Stimulated activated CD4-positive, alpha-beta T cell treated with anti-CD3 and anti-CD28 coated beads, Interleukin-4, amount 100 ng/mL, for 1 hour (primary cell): ENCODE measurements at regions not wholly inside any gene's neighbourhood (a gene's known extent, or its start where the extent isn't known, plus 50 kb on each side); places are given as distances from the start of the nearest gene placed in this dataset.
"Not testable (repeated sequence)": the region's sequence is repeated elsewhere in the genome, so short reads cannot be mapped to it uniquely, and the experiment has no call there.

Experiments used
- DNase-seq: peaks from one replicate; pipeline ENCODE4 v3.0.0-alpha.2; 2020

DNA sequence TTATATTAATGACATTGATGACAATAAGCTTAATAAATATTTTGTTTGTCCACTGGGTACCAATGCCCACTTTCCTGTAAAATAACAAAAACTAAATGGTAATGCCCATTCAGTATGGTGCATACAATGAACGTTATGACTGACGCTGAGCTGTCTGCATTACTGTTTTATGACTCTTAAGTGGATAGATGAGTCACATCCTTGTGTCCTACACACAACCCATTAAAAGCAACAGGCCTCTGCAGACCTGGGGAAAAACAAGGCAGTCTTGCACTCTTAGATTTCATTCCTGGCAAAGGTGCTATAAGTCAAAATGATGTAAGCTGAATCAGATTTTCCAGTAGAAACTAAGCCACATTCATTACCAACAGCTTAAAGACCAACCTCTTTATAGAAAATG lies 176.3 kb upstream of the TMEM45B start:
- no peak for DNase-seq

DNA sequence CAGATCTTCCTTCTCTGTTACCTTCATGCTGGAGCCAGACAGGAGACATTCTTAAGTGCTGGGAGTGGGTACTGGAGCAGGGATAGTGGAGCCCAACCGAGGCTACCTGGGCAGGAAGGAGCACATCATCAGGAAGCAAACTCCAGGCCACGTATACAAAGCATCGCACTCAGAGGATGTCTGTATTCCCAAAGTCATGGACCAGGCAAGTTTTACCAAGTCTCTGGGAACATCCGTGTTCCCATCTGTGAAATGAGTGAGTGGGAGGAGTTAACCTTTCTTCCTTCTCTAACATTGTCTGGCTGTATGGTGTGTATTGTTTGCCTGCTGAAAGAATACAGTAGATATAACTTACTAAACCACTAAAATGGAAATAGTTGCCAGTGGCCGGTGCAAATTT lies 175.0 kb upstream of the TMEM45B start:
- no peak for DNase-seq

DNA sequence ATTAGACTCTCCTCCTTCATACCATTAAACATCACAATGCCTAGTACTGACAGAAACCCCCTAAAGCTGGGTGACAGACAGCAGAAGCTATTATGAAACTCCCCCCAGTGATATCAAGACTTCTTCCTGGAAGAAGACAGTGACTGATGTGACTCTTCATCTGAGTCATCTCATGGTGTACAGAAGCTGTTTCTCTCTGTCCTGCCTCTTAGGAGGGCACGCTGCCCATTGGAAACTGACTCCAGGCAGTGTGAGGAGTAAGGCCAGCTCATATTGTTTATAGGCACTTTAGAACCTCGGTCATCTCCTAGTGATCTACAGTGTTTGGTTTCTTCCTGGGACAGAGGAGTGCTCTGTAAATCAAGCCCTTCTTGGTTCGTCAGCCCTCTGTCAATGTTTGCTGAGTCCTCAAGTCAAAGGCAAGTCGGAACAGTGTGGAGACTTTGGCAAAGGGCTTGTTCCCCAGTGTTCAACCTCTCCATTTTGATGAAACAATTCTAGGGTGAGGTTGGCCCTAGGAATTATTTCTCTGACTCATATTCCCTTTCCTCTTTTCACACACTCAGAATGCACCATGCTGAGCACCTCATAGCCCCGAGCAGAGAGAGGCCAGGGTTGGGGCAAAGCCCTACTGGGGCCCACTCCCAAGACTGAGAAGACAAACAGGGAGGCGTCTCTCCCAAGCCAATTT lies 172.5 kb upstream of the TMEM45B start:
- no peak for DNase-seq

DNA sequence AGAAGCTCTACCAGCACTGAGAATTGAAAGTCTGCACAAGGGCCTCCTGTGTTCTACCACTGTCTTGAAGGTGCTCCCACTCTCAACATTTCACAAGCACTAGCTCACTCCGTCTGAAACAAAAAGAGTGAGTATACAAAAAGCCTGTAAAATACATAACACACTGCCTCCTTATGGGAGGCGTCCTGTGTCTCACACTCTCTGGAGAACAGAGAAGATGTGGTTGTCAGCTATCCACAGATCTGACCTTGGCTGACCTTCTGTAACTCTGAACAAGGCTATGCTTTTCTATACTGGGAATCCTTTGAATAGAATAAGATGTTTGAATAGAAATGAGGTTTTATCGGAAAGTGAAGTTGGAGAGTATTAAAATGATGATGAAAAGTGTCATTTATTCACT lies 171.3 kb upstream of the TMEM45B start:
- DNase-seq, result no peak

DNA sequence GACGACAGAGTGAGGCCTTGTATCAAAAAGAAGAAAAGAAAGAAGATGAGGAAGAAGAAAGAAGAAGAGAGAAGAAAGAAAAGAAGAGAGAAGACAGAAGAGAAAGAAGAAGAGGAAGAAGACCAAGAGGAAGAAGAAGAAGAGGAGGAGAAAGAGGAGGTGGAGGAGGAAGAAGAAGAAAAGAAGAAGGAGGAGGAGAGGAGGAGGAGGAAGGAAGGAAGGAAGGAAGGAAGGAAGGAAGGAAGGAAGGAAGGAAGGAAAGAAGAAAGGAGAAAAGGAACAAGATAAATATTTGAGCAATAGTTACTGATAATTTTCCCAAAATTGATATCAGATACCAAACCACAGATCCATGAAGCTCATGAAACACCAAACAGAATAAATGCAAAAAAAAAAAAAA lies 169.7 kb upstream of the TMEM45B start:
- no peak for DNase-seq

DNA sequence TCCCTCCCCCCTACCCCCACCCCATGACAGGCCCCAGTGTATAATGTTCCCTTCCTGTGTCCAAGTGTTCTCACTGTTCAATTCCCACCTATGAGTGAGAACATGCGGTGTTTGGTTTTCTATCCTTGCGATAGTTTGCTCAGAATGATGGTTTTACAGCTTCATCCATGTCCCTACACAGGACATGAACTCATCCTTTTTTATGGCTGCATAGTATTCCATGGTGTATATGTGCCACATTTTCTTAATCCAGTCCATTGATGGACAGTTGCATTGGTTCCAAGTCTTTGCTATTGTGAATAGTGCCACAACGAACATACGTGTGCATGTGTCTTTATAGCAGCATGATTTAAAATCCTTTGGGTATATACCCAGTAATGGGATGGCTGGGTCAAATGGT lies 165.6 kb upstream of the TMEM45B start:
- not testable (repeated sequence) for DNase-seq

DNA sequence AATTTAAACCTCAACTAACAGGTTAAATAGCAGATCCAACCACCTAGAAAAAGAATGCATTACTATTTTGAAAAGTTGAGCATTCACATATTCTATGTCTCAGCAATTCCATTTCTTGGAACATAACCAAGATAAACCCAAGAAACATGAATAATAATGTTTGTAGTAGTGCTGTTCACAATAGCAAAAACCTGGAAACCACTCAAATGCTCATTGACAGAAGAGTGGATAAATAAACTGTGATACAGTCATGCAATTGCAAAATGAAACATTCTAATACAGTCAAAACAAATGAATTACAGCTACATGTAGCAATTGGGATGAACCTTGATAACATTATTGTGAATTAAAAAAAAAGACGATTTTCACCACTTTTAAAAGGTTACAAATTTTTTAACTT lies 162.8 kb upstream of the TMEM45B start:
- DNase-seq, result no peak

DNA sequence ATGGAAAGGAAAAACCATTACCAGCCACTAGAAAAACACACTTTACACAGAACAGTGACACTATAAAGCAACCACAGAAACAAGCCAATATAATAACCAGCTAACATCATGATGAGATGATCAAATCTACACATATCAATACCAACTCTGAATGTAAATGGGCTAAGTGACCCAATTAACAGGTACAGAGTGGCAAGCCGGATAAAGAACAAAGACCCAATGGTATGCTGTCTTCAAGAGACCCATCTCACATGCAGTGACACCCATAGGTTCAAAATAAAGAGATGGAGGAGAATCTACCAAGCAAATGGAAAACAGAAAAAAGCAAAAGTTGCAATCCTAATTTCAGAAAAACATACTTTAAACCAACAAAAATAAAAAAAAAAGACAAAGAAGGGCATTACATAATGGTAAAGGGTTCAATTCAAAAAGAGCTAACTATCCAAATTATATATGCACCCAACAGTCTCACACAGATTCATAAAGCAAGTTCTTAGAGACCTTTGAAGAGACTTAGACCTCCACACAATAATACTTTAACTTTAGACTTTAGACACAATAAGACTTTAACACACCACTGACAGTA lies 160.3 kb upstream of the TMEM45B start:
- no peak for DNase-seq

DNA sequence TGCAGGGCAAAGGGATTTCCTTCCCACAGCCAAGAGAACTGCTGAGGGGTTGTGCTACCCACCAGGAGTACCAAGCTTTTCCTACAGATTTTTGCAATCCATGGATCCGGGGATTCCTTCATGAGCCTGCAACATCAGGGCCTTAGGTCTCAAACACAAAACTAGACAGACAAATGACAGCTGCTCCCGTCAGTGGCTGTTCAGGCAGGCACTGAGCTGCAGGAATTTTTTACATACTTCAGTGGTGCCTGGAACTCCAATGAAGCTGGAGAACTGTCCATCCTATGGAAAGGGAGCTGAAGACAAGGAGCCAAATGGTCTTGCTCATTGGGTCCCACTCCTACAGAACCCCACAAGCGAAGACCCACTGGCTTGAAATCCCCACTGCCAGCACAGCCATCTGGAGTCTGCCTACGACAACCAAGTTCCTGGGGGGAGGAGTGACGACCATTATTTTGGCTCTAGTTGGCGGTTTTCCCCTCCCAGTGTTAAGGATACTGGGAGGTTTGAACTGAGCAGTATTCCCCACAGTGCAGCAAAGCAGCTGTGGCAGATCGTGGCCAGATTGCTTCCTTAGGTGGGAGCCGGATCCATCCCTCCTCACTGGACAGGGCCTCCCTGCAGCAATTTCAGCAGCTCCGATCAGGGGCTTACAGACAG lies 157.7 kb upstream of the TMEM45B start:
- no peak for DNase-seq

DNA sequence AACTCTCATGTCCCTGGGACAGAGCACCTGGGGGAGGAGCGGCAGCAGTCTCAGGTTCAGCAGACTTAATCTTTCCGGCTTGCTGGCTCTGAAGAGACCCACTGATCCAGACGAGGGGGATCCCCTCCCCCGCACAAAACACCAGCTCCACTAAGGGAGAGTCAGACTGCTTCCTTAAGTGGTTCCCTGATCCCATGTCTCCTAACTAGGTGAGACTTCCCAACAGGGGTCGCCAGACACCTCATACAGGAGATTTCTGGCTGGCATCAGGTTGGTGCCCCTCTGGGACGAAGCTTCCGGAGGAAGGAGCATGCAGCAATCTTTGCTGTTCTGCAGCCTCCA lies 157.2 kb upstream of the TMEM45B start:
- no peak for DNase-seq

DNA sequence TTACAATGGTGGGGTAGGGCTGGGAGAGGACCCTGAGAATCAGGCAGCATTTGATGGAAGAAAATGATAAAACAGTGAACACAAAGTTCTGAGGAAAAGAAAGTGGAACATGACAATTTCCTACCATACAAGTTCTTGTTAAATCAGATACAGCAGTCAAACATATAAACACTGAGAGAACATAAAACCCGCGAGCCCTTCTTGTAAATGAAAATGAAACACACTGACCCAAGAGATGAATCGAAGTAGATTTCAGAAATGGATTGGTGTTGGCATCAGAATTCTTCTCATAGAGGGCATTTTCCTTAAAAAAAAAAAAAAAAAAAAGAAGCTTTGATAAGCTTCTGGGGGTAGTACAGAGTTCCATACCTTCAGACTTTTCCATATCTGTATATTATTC lies 134.7 kb upstream of the TMEM45B start:
- no peak for DNase-seq

DNA sequence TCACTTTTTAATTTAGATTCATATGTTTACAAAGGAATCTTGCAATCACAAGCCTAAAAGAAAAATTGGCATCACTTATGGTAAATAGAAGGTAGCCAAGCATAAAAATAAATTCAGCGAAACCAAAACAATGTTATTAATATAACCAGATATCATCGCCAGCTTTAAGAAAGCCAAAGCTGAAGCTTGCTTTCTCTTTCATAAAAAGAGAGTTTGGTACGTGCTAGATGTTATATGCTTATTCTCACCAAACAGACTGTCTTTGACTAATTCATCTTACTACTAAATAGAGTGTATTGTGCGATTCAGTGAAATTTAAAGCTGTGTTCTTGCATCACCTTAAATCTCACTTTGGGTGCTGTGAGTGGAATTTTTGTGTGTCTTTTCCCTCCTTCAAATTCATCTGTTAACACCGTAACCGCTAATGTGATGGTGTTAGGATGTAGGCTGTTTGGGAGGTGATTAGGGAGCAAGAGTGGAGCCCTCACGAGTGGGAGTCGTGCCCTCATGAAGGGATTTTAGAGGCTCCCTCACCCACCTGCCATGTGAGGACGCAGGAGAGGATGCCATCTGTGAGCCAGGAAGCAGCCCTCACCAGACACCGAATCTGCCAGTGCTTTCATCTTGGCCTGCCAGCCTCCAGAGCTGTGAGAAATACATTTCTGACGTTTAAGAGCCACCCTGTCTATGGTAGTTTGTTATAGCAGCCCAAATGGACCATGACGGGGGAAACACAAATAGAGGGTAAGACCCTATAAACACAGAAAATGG lies 134.1 kb upstream of the TMEM45B start:
- DNase-seq, result no peak

DNA sequence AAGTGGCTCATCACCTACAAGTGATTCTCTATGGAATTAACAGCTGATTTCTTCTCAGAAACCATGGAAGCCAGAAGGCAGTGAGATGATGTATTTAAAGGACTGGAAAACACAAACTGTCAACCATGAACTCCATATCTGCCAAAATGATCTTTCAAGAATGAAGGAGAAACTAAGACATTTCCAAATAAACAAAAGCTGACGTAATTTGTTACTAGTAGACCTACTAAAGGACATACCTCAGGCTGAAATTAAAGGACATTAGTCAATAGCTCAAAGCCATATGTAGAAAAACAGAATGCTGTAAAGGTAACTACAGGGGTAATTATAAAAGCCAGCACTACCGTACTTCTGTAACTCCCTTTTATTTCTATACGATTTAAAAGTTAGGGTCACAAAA lies 129.4 kb upstream of the TMEM45B start:
- DNase-seq, result no peak

DNA sequence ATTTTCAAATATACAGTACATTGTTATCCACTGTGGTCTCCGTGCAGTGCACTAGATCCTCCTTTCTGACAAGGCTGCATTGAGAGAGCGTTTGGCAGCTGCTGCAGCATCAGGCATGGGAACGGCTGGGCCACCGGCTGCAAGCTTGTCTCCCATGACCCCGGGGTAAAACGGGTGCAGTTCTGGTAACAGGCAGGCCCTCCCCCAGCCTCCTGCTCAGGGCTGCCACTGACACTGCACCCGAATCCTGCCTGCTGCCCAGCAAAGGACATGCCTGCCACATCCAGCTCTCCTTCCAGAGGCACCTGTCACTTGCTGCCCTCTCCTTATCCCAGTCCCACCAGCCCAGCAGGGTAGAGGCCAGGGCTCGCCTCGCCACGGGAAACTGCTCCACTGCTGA lies 124.5 kb upstream of the TMEM45B start:
- no peak for DNase-seq

DNA sequence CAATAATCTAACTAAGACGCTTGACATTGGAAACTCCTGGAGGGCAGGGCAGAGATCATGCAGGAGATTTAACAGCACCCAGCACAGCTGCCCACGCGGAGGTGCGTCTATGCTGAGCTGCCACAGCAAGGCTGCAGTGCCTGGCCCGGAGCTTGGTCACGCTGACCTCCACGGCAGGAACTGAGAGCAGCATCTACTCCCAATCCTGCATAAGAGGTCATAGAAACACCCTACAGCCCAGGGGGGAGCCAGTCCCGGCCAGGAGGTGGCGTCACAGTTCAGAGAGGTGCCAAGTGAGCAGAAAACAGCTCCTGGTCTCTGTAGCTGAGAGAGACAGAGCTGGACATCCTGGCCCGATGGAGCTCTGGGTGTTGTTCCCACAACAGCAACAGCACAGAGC lies 121.1 kb upstream of the TMEM45B start:
- no peak for DNase-seq

DNA sequence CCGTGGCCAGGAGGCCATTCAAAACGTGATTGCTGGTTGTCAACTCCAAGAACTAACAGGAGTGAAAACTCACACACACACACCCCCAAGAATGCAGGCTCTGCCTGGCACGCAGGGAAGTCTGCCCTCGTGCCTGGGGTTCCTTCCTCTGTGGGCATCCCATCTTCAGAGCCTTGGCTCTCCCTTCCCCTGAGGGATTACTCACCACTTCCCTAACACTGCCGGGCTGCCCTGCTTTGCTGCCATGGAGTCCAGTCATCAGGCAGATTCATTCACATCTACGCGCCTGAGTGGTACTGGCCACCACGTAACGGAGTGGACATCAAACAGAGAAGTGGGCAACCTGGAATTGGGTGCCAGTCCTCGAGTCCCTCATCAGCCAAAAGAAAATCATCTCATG lies 120.7 kb upstream of the TMEM45B start:
- no peak for DNase-seq

DNA sequence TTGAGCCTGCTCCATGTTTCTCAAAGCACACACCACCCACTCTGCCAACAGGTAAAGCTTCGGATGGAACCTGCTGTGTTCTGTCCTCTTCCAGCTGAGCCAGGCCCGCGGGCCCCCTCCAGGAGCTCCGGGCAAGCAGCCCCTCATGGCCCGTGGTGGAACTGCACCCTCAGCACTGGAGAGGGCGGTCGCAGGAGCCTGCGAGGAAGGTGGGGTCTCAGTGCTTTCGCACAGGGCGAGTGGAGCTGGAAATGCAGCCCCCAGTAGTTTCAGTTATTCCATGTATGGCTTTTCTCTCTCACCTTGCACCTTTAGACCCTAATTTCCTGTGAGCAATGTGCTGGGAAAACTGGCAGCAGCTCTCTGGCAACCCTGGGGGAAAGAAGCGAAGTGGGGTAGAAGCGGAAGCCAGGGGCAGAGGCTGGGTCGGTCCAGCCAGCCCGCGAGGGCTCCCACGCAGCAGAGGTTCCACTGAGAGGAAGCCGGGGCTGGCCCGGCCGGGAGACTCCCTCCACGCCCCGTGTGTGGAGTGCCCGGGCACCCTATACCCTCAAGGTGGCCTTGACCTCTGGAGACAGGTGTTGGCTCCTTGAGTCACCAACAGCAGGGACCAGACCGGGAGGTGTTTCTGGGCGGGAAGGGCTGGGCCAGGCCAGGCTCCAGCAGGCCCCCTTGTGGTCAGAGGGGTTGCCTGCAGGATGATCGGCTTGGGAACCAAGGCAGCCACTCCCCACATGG lies 119.9 kb upstream of the TMEM45B start:
- DNase-seq, result peak; percentile 73

DNA sequence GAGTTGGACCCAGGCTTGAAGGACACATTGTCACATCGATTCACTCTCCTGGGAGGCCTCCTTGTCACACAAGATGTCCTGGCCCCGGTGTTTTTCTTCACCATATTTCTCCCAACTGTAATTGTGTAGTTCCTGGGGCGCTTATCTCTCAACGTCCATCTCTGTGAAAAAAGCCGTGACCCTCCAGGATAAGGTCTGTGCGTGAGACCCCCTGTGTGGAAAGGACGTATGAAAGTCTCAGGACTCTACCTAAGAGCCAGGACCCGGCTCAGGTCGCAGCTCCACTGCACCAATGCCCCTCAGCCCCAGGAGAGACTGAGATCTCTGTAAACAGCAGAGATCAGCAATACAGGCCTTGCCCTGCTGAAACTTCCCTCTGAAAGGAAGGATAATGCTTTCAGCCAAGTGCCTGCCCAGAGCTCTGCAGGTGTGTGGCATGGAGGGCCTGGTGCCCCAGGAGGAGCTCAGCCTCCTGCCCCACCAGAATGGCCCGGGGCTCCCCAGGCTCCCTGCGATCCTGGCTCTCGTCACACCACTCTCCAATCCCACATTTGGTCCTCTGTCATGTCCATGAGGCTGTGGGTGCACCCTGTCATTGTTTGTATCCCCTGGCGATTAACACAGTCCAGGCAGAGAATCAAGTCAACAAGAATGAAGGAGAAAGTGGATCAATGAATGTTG lies 119.2 kb upstream of the TMEM45B start:
- no peak for DNase-seq

DNA sequence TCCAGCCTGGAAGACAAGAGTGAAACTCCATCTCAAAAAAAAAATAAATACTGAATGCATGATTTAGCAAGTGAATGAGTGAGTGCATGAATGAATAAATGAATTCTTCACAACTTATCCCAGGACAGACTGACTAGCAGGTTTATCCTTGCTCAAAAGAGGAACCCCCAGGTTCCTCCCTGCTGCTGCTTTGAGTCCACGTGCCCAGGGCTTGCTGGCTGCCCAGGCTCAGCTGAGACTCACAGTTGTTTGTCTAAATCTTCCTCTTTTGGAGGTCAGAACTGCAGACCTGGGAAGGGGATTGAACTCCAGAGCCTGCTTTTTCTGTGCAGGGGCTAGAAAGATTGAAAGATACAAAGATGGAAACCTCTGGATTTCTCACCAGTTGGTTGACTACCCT lies 117.4 kb upstream of the TMEM45B start:
- DNase-seq, result no peak

DNA sequence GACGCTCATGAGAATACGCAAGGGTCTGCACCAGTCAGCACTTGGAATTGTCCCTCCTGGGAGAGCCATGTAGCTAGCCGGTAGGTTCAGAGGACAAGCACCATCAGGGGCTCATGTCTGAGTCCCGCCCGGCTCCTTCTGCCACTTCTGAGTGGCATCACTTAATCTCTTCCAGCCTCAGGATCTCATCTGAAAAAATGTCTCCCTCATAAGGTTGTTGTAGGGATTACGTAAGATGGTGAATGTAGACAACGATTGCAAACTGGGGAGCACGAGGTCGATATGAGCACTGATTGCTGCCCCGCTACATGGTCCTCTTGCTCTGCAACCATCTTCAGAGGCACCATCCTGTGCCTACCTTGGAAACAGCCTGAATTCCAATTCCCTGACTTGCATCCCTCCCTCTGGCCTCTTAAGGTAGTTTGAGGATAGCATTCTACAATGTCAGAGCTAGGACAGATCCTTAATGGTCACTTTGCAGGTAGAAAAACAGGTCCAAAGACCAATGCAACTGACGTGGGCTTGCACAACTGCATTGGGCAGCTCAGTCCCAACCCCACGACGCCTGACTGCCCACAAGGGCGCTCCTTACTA lies 115.8 kb upstream of the TMEM45B start:
- no peak for DNase-seq

DNA sequence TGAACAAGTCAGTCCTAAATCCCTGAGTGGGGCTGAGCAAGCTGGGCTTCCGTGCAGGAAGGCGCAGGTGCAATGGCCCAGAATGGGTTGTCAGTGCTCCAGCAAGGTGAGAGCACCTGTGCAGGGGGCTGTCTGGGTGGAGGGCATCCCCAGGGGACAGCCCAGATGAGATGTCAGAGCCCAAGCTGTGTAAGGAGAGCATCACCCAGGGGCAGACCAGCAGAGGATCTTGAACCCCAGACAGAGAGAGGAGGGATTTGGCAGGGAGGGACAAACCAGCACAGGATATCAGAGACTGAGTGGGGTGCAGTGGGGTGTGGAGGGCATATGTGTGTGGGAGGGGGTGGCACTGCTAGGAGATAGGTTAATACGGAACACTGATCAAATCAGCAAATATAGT lies 114.9 kb upstream of the TMEM45B start:
- DNase-seq, result no peak

DNA sequence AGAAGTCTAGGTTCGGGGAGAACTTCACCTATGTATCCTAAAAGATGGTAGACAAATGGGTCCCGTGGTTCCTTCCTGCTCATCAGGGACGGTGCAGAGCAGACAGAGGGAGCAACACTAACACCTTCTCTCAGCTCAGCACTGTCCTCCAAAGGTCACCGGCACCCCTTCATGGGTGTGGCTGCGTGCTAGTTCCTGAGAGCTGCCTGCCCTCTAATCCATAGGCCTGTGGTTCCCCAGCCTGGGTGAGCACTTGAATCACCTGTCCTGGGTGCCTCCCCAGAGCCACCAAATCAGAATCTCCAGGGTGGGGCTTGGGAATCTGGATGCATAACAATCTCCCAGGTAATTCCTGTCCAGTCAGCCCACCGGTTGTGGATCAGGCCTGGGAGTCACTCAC lies 113.9 kb upstream of the TMEM45B start:
- no peak for DNase-seq
